ENCODE measurements at regions not wholly inside any gene's neighbourhood (a gene's known extent, or its start where the extent isn't known, plus 50 kb on each side); places are given as distances from the start of the nearest gene placed in this dataset.

GRCh38 chr7:91814189-91814588 is 66.3 kb downstream of the MTERF1 start:
- no peak for DNase-seq (ENCODE audit: low read depth, low spot score)
- TF ChIP-seq CTCF (IDR thresholded peaks at IDR 0.05; ENCODE audit: insufficient read depth, low read length, missing control alignments) = no peak
- ChIA-PET POLR2A (no interaction called here), CTCF (interaction anchor here (1.2 to 2.7 kb wide), 2 partner anchors 16 to 67 kb away, joined by 3 to 13 read pairs; partner anchors contain the start of gene MTERF1)
- H3K4me3 ChIP-seq (ENCODE audit: low read depth, low read length) = no peak overlapping the region

All from AG04449 (cell line).